ENCODE measurements at regions not wholly inside any gene's neighbourhood (a gene's known extent, or its start where the extent isn't known, plus 50 kb on each side); places are given as distances from the start of the nearest gene placed in this dataset.
"Not testable (repeated sequence)": the region's sequence is repeated elsewhere in the genome, so short reads cannot be mapped to it uniquely, and the experiment has no call there.

DNA sequence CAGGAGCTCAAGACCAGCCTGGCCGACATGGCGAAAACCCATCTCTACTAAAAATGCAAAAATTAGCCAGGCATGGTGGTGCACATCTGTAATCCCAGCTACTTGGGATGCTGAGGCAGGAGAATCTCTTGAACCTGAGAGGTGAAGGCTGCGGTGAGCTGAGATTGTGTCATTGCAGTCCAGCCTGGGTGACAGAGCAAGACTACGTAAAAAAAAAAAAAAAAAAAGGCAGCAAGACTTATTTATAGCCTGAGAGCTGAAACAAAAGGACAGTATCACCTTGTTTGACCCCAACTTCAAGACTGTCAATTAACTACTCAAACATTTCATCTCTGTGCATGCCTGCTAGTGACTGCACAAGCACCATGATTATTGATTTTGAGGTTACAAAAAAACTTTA, 478.9 kb upstream of the GBE1 start:
- DNase-seq = no peak

- DNase-seq = no peak
These were observed 474.8 kb upstream of the GBE1 start for GRCh38 chr3:82236257-82236656.

DNA sequence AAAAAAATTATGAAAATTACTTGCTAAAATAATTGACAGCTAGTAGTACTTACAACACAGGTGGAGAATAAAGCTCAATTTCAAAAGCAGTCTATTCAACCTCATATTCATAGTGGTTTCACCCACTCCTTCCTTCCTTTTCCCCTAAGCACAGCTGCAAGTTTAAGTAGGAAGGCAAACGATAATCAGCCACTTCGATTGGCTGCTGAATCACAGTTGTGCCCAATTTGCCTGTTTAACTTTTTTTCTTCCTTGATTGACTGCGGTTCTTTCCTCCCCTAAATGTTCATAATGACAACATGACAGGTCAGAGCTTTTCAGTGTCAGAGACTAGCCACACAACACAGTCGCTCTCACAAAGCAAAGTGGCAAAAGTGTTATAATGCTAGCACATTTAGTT, 468.0 kb upstream of the GBE1 start:
- DNase-seq = no peak

DNA sequence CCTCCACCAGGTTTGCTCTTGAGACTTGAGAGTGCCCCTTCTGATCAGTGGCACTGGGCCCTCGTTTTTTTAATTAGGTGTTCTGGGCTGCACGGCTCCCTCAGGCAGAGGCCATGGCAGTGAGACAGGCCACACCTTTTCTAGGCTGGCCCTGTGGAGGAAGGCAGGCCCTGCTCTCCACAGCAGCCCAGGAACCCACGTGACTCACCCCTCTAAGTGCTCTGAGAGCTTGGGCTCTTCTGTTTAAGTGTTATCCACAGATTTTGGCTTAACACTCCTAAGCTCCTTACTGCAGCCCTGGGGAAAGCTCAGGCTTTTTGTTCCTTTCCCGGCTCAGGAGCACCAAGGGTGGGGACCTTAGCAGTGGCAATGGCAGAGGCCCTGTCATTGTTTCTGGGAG, 463.2 kb upstream of the GBE1 start:
- no peak for DNase-seq

- DNase-seq = no peak
These were observed 461.0 kb upstream of the GBE1 start for GRCh38 chr3:82222401-82222800.

- no peak for DNase-seq
These were observed 456.1 kb upstream of the GBE1 start for GRCh38 chr3:82217571-82217970.

DNA sequence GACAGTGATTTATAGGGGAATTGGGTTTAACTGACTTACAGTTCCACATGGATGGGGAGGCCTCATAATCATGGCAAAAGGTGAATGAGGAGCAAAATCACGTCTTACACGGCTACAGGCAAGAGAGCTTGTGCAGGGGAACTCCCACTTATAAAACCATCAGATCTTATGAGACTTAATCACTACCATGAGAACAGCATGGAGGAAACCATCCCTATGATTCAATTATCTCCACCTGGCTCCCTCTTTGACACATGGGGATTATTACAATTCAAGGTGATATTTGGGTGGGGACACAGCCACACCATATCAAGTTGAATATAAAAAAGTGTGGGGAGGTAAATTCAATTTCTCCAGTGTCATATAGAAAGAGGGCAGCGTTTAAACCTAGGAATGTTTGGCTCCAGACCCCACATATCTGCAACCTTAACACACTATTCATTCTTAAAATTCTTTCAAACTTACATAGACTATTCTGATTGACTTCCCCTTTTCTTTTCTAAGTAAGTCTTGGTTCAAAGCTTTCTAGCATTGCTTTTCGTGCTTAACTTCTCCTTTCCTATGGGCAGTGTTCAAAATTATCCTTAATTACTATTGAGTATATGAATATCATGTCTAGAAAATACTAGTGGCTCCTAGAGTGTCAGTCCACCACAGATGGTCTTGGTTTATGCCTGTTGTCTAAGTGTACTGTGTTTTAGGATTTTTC, 446.7 kb upstream of the GBE1 start:
- no peak for DNase-seq

DNA sequence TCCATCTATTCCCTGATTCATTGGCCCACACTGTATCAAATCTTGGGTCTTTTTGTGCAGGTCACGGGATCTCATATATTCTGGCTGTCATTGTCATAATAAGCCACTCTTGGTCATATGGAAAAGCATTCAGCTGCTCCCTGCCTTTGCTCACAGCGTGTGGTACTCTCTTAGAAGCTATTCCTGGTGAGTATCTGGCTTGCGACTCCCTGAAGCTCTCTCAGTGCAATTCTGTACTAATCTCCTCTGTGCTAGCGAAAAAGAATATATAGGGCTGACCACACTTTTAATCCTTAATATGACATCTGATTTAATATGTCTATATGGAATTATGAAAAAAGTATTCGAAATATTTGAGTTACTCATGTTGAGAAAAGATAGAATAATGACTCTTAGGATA, 440.8 kb upstream of the GBE1 start:
- DNase-seq = no peak

DNA sequence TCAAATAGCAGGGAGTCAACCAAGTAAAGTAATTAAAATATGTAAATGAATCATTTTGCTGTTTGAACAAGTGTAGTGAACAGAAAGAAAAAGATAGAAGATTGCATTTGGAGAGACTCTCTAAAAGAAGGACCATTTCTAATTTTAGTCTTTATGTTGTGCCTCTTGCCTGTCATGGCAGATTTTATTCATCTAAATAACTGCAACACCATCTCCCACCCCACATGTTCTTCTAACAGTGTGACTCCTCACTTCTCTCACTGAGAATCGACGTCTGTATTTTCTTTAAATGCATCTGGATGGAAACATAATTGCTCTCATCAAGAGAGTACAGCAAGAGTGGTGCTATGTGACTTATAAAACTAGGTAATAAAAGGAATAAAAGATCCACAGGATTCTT, 439.9 kb upstream of the GBE1 start:
- no peak for DNase-seq

- DNase-seq = no peak
These were observed 436.6 kb upstream of the GBE1 start for GRCh38 chr3:82198009-82198408.

- no peak for DNase-seq
These were observed 435.2 kb upstream of the GBE1 start for GRCh38 chr3:82196645-82197044.

GRCh38 chr3:82194870-82195269, 433.4 kb upstream of the GBE1 start:
- DNase-seq = no peak

GRCh38 chr3:82186017-82186416, 424.6 kb upstream of the GBE1 start:
- DNase-seq = no peak

DNA sequence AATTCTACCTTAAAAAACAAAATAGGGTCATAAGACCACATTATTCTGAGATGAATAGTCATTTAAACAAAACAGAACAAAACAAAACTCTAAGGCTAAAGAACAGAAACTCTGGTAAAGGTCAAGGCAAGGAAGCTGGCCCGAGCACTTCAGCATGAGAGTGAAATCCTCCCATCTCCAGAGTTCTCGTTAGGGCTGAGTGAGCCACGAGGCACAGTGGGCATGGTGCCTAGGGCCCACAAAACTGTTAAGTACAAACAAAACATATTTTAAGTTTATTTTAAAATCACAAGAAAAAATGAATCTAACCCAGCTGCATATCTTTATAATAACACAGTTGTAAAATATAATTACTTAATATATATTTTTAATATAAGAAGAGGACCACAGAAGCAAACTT, 417.8 kb upstream of the GBE1 start:
- DNase-seq = no peak

DNA sequence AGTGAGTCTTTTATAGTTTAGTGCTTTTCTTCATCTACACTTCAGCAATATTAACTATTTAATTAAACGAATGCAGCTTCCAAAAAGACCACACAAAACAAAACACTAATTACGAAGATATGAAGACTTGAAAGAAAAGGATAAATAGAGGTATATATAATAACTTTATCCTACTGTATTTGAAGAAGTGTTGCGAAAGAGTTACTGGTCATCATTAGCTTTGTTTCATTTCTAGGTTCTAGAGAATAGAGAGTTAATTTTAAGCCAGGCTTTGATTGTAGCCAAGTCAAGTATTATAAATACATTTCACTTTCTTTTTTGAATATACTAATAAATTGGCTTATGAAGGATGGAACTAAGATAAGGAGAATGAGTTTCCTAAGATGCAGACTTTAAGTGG, 416.8 kb upstream of the GBE1 start:
- no peak for DNase-seq

DNA sequence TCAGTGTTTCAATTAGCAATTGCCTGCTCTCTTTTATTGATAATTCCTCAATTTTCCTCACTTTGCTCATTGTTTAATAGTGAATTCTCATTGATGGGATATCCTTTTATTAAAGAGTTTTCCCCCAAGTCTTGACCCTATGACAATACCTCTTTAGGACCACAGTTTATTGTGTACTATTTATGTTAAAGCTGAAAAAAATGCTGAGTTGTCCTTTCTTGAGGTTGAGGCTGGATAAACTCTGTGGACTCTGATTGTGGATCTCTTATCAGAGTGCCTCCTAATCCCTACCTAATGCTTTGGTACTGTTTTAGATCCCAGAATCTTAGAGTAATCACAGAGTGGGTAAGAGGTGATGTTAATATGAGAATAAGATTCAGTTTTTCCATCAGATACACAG, 416.3 kb upstream of the GBE1 start:
- no peak for DNase-seq

DNA sequence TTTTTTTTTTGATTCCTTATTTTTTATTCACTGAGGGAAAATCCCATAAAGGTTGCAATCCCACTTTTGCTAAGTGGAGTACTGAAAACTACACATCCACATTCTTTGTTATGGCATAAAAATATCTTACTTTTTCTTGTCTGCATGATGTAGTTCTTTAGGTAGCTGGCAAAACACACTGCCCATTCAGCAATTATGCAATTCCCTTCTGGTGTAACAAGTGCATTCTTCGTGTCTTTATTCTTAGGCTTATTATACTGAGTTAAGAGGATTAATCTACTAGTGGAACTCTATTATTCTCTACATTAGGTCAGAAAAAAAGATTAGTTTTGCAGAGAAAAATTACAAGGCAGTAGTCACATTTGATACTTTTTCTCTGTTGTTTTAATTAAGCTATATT, 403.8 kb upstream of the GBE1 start:
- no peak for DNase-seq

DNA sequence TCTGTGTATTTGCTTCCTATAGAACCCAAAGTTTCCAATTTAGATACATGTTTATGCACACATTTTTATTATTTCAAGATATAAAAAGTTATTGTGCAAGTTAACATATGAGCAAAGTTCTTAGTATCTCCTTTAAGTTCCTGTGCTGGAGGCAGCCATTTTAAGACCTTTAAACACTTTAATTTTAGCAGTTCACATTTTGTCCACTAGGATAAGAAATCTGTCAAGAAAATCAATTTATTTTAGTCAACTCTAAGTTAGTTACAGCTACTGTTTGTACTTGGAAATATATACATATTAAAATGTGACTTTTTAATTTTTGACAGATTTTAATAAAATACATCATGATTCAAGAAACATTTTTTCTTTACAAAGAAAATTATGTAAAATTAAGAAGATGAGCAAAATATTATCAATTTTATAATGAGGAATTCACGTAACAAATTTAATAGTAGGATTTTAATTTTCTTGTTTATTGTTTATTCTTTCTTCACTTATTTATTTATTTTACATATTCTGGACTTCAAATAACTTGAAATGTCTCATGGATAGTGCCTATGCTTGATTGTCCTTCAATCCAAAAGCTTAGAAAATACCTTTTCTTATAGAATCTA, 402.6 kb upstream of the GBE1 start:
- DNase-seq = no peak

- no peak for DNase-seq
These were observed 396.5 kb upstream of the GBE1 start for GRCh38 chr3:82157952-82158351.

DNA sequence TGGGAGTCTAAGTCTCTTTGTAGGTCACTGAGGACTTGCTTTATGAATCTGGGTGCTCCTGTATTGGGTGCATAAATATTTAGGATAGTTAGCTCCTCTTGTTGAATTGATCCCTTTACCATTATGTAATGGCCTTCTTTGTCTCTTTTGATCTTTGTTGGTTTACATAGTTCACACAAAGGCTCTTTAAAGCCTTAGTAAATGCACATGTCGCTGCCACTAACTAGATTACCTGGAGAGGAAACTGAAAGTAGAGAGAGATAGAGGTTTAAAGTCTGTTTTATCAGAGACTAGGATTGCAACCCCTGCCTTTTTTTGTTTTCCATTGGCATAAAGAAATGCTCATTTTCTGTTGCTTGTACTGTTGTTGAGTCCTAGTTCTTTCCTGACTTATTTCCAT, 392.4 kb upstream of the GBE1 start:
- DNase-seq = not testable (repeated sequence)

DNA sequence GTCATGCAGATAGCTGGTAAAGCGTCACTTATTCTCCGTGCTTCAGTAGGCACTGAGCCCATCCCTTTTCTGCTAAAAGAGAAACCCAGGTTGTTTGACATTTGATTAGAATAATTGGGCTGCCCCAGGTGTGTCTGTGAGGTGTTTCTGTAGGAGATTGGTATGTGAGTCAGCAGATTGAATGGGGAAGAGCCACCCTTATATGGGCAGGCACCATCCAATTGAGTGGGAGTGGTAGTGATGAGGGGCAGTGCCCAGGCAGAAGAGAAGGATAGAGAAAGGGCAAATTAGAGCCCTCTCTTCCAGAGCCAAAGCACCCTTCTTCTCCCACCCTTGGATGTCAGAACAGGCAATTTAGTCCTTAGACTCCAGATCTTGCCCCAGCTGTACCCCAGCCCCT, 384.3 kb upstream of the GBE1 start:
- no peak for DNase-seq

DNA sequence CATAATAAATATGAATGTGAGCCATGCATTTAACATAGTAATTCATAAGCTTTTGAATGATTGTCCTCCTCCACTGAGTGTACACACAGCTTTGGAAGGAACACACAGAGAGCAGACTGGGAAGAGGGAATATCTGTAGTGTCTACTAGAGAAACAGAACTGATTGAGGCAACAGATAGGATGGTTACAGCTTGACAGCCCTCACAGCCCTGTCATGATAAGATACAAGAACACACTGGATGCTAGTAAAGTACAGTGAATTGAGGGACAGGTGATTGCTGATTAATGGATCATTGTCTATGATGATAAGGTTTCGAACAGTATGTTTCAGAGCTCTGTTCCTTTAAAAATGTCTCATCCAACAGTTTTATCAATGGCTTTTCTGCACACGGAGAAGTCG, 383.4 kb upstream of the GBE1 start:
- no peak for DNase-seq

DNA sequence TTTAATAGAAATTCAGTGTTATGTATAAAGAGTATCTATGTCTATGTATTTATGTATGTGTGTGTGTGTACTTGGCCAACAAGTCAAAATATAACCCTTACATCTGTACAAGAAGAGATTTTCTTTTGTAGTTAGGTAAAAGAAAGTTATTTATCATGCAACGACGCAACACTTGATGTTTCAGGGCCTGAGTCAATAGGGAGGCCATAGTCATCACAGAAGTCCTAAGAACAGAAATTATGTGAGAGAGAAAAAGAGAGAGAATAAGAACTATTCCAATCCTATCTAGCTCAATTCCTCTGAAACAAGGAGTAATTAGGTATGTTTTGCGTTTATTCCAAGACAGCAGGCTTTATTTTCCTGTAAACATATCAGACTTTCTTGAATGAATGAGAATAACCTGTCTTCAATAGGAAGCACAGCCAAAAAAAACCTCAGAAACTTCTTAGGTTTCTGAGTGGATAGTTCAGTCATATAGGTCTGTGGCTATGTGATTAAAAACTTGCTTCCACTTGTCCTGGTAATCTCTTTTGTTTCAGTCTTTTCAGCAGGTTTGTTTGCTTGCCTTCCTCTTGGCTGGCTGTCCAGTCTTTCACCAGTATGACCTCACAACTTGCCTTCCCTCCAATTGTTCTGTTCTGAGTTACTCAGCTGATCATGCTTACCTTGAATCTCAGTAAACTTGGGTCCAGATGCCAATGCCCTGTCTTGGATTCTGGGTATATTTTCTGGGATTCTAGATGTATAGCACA, 382.4 kb upstream of the GBE1 start:
- DNase-seq = no peak

DNA sequence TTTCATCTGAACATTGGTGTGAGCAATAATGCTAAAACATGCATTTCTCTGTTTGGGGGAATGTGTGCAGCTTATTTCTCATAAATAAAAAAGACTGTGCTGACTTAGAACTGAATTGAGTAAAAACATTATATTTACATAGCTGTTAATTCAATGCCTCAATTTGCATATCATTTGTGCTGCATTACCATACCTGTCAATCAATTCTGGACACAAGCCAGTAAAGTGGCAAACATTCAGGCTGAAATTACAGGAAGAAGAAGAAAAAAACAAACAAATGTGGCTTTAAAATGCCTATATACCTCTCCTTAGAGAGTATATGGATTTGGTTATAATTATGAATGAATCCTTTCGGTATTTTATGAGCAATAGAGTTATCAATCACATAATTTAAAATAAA, 380.1 kb upstream of the GBE1 start:
- no peak for DNase-seq

DNA sequence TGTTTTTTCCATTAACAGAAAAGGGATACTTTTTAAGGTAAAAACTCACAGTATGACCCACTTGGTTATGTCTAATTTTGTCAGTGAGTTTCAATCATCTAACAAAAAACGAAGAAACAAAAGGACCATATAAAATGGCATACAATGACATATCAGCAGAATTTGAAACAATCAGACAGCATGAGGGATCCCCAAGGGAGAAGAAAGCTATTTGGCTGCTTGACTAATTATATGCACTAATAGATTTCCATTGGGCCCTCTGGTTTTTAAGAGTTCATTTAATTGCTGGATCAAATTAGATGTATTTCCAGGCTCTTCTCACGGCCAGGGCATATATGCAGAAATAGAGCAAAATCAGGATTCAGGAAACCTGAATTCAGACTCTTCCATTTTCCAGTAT, 376.4 kb upstream of the GBE1 start:
- no peak for DNase-seq

Data from stimulated activated CD4-positive, alpha-beta T cell treated with anti-CD3 and anti-CD28 coated beads, Interleukin-2, amount 100 ng/mL, for 48 hours (primary cell).